Cardiac septum (tissue), 1 donor: ENCODE measurements at regions not wholly inside any gene's neighbourhood (a gene's known extent, or its start where the extent isn't known, plus 50 kb on each side); places are given as distances from the start of the nearest gene placed in this dataset.
"Not testable (repeated sequence)": the region's sequence is repeated elsewhere in the genome, so short reads cannot be mapped to it uniquely, and the experiment has no call there.

Experiments
- DNase-seq: peaks from one replicate; pipeline ENCODE4 v3.0.0-alpha.2; 2020; ENCODE audit warnings: low spot score
- intact Hi-C: fragments of 100-400 bp; cut with DNase I; formaldehyde crosslinking; loops from one replicate; pipeline ENCODE4 v1.14.0; 2022
- donor health status: DM: no; HTN: no; CAD: no.

DNA sequence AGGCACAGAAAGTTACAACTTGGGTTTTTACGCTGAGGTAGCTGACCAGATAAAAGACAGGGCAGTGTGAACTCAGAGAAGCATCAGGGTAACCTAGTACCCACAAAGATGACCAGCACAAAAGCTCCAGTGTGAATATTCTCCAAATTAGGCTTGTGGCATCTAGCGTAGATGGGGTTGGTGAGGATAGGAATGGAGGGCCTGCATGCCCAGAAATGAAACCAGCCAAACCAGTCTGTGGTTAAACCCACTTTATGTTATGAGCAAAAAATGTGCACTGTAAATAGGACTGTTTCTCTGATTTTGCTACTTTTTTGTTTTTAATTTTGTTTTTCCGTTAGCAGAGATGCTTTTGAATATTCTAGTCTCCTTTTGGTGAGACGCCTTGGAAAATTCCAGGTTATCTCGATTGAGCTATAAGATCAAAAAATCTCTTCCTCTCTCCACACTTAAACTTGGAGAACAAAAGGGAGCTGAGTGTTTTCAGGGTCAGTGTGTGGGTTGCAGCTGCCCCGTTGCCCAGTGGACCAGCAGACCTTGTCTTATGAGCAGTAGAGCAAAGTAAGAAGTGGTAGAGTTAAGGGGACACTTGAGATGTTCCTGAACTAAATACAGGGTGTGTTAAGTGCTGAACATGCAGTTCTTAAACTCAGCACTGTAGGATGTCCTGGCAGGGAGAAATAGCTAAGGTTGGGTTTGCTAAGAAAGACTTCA is 132.9 kb downstream of the C3orf38 start:
- intact Hi-C loops = no loop called here
- no peak for DNase-seq

DNA sequence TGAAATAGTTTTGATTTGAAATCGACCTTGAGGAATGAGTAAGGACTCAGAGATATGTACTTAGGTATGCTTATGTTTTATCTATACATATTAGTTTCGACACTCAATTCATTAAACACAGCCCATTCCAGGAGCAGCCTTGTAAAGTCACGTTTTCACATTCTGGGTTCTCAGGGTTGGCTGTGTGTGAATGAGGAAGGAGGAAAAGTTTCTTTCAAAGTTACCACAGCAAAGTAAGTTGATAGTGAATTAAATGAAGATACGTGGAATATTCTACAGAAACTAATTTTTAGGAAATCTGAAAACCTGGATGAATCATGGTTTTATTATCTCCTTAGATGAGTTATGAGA is 133.5 kb downstream of the C3orf38 start:
- DNase-seq = no peak
- intact Hi-C loops = no loop called here

DNA sequence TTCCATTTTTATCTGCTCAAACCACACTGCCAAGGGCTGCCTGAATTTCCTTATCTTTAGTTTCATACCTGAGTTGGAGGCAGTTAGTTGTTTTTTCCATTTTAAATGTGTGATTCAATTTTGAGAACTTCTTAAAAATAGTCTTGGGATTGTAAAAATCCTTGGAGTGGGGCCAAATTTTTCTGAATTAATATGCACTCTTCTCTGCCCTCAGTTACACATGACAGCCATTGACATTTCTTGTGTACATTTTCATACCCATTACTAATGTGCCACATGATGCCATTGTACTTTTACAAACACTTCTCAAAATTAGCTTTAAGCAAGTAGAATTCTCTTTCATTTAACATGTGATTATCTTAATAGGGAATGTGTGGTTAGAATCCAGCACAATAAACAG is 141.7 kb downstream of the C3orf38 start:
- no peak for DNase-seq
- intact Hi-C loops = no loop called here

DNA sequence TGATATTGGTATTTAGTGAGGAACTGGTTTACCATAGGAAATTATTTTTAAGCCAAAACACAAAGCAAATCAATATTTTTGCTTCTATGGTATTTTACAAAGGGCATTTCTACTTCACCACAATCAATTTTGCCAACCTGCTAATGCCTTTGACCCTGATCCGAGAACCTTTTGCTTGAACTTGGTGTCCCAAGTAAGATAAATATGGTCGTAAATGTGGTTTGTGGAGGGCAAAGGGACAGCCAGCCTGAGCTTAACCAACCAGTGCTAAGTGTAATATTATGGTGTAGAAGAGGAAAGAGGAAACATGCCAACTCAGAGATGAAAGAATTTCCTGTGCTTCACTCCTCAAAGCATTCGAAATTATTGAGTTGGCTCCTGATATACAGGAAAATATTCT is 148.4 kb downstream of the C3orf38 start:
- DNase-seq = no peak
- intact Hi-C loops = no loop called here

DNA sequence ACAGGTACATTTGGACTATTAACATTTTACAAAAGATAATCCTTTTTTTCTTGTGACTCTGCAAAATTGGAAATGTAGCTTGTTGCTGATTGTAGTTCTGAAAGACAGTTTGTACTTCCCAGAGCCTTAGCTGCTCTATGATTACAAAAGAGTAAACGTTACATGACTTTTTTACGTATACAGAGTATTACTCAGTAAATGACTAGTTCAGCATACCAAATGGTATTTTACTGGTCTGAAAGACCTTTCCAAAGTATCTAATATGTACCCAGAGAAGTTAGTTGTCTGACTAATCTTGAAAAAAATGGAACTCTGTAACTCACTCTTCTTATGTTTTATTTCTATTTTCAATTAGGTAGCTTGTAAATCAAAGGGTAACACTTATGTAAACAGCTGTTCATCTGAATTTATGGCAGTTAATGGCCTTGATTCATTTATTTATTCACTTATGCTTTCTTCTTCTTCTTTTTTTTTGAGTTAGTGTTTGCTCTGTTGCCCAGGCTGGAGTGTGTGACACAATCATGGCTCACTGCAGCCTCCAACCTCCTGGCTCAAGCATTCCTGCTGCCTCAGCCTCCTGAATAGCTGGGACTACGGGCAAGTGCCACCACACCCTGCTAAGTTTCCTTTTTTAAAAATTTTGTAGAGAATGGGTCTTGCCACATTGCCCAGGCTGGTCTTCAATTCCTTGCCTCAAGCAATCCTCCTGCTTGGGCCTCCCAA is 151.7 kb downstream of the C3orf38 start:
- intact Hi-C loops = no loop called here
- no peak for DNase-seq

DNA sequence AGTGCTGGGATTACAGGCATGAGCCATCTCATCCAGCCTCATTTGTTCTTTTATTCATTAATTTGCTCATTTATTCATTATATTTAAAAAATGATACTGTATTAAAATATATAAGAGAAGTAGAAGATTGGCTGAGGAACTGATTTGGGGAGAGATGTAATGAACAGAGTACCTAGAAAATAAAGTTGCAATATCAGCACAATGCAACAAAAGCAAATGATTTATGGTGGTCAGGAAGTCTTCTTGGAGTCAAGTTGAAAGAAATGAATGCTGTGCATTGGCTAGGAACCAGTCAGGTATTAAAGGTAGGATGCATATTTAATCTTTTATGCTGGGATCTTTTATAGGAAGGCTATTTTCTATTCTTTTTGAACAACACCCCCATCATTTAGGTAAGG is 152.2 kb downstream of the C3orf38 start:
- no peak for DNase-seq
- intact Hi-C loops = no loop called here

DNA sequence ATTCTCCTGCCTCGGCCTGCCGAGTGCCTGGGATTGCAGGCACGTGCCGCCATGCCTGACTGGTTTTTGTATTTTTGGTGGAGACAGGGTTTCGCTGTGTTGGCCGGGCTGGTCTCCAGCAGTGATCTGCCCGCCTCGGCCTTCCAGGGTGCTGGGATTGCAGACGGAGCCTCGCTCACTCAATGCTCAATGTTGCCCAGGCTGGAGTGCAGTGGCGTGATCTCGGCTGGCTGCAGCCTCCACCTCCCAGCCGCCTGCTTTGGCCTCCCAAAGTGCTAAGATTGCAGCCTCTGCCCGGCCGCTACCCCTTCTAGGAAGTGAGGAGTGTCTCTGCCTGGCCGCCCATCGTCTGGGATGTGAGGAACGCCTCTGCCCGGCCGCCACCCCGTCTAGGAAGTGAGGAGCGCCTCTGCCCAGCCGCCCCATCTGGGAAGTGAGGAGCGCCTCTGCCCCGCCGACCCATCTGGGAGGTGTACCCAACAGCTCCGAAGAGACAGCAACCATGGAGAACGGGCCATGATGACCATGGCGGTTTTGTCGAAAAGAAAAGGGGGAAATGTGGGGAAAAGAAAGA is 153.7 kb downstream of the C3orf38 start:
- intact Hi-C loops, DNase-seq: not testable (repeated sequence)

DNA sequence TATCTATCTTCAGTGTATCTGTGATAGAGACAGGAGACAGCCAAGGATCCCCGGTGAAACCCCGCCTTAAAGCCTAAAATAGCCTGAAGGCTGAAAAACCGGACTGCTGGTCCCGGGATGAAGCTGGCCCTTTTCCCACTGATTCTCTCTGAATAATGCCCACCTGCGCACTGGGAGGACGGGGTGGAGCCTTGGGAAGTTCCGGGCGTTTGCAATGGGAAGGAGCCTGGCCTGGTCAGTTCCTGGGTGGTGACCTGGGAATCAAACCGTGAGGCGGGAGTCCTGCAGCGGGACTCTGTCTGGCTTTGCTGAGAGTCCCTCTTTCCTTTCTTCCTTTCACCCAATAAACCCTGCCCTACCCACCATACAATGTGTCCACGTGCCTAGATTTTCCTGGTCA is 157.9 kb downstream of the C3orf38 start:
- intact Hi-C loops = no loop called here
- DNase-seq = no peak

DNA sequence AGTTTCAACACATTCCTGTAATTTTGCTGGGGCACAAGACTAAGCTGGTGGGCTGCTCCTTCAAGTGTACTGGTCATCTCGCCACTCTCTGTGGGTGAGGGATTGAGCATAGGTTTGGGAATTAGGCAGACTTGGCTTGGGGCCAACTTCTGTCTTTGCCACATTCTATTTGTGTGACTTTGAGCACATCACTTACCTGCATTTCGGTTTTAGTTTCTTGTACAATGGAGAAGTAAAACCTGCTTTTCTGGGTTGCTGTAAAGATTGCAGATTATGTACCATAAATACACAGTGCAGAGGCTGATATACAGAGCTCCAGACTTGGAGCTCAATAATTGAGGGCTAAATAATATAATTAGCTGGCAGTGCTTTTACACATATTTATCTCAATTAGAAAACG is 162.1 kb downstream of the C3orf38 start:
- DNase-seq = no peak
- intact Hi-C loops = no loop called here

DNA sequence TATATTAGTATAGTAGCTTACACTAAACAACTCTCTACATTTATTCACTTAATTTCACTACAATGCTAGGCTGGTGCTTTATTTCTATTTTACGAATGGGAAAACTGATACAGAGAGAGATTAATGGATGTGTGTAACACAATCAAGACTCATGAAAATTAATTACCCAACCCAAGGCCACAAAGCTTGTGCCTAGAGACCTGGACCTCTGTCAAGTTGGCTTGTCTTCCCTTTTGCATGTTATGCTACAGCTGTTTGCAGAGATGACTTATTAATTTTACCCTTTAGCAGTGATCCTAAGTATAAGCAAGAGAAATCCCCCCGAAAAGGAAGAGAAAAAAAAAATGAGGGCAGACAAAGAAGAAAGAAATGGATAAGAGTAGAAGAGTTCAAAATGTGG is 162.5 kb downstream of the C3orf38 start:
- intact Hi-C loops = no loop called here
- DNase-seq = no peak

DNA sequence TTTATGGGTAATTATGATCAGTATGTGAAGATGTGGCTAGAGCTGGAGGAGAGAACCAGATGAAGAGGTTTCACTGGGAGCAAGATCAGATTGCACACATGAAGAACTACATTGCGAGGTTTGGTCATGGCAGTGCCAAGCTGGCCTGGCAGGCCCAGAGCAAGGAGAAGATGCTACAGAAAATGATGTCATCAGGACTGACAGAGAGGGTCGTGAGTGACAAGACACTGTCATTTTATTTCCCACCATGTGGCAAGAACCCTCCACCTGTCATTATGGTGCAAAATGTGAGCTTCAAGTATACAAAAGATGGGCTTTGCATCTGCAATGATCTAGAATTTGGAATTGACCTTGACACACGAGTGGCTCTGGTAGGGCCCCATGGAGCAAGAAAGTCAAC is 168.3 kb downstream of the C3orf38 start:
- DNase-seq = no peak
- intact Hi-C loops = no loop called here

DNA sequence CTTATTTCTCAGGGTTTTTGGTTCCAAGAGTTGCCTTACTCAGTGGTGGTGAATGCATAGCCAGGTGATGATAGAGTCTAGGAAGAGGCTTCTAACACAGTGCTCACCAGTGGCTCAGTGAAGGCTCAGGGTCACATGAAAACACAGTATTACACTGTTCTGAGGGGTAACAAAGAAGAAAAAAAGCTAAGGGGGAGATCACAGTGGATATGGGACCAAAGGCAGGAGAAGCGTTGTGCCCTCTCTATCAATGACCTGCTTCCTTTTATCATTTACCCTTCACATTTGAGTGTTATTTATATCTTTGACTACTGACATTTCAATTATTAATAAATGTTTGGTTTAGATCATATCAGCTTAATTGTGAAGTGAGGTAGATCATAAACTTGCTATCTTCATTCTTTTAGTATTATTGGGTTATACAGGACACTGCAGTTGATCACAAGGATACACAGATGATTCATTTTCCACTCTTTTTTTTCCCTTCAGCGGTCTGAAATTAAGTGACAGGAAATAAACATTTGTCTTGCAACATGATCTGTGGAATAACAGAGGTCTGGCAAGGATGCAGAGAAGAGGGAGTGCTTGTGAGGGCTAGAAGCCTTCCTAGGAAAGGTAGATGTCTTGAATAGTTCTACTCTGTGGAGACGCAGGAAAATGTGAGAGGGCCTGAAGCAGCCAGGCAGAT is 171.7 kb downstream of the C3orf38 start:
- no peak for DNase-seq
- intact Hi-C loops = no loop called here

DNA sequence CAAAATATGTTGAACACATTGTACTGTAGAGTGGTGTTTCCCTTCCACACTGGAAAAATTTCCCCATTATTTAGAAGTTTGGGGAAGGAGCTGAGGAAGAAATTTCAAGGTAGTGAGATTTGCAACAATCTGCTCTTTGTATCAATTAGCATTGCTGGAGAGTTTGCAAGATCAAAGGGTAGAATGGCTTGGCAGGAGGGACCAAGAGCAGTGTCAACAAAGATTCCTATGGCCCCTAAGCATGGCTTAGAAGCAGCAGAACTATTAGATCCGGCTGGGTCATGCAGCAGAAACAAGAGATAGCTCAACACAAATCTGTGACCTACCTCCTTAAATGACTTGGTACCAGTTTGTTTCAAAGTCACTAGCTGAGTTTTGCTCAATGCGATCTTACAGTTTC is 175.0 kb downstream of the C3orf38 start:
- no peak for DNase-seq
- intact Hi-C loops = no loop called here

DNA sequence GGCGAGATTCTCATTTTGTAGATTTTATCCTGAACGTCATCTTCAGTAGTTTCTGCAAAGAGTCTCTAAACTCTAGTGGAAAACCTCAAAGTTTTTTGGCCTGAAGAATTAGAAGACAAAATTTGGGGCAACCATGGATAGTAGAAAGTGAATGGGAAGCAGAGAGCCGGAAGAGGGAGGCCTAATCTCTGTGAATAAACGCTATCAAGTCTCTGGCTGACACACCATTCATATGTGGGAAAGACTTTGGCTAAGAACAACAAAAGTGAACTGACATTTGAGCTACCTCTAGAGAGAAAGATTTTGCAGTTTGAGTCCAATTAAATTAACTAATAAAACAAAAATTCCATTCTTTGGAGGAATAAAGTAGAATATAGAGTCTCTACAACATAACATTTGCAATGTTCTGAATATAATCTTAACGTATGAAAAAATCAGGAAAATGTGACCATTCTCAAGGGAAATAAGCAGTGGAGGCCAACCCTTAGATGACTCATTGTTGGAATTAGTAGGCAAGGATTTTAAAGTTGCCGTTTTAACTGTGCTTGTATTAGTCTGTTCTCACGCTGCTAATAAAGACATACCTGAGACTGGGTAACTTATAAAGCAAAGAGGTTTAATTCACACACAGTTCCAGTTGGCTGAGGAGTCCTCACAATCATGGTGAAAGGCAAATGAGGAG is 184.6 kb downstream of the C3orf38 start:
- intact Hi-C loops = no loop called here
- DNase-seq = no peak

DNA sequence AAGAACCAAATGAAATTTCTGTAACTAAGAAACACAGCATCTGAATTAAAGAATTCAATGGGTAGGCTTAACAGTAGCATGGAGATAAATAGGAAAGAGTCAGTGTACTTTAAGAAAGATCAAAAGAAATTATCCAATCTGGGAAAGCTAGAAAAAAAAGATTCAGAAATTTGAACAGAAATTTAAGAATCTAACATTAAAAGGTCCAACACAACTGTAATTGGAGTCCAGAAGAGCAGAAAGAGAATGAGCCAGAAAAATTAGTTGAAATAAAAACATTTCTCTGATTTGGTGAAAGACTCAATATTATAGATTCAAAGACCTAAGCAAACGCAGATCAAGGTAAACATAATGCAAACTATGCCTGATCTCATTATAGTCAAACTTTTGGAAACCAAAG is 187.1 kb downstream of the C3orf38 start:
- DNase-seq = no peak
- intact Hi-C loops = no loop called here

DNA sequence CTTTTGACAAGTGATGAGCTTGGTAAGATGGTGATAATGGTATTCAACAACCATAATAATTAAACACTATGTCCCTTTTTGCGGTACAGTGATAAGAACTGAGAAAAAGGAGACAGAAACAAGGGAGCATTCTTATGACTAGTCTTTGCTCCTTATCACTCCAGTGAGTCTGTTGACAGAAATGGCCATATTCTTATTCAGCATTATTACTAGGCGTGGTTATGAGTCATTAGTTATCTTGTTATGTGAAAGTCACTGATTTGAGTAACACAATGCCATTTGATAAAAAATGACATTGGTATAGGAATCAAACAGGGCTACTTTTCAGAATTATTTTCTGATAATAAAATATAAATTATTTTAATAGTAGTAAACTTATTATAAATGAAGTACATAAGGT is 193.5 kb downstream of the C3orf38 start:
- intact Hi-C loops = no loop called here
- DNase-seq = no peak

DNA sequence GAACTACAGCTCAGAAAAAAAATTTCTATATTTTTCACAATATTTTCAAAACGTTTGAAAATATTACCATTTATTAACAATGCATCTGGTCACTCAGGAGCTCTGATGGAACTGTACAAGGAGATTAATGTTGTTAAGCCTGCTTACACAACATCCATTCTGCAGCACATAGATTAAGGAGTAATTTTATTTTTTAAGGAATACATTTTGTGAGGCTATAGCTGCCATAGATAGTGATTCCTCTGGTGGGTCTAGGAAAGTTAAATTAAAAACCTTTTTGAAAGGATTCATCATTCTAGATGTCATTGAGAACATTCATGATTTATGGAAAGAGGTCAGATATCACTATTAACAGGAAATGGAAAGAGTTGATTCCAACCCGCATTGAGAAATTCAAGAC is 196.9 kb downstream of the C3orf38 start:
- DNase-seq = no peak
- intact Hi-C loops = no loop called here

DNA sequence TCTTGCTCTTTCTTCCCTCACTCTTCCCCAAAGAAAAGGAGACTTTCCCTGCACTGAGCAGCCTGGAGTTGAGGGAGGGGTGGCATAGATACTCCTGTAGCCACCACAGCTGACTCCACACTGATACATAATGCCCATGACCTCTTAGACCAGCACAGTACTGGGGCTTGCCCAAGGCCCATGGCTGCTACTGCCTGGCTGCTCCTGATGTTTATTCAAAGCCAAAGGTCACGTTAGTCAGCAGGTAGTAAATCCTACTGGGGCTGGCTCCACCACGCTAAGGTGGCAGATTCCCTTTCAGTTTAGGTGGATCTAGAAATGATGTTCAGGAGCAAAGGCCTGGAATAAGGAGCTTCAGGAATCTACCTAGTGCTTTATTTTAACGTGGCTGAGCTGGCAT is 212.7 kb downstream of the C3orf38 start:
- no peak for DNase-seq
- intact Hi-C loops = no loop called here

DNA sequence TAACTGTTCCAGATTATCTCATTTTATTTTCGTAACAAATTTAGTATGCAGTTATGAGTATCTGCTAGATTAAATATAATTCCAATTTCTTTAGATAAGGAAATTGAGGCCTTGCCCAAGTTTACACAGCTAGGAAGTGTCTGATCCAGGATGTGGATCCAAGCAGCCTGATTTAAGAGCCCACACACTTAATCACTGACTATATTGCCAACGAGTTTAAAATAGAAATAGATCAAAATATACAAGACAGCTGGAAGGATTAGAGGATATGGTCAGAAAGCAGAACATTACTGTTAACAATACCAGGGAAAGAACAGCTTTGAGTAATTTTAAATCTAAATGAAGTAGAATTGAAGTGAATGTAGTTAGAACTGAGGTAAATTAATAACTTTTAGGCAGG is 215.2 kb downstream of the C3orf38 start:
- no peak for DNase-seq
- intact Hi-C loops = no loop called here

DNA sequence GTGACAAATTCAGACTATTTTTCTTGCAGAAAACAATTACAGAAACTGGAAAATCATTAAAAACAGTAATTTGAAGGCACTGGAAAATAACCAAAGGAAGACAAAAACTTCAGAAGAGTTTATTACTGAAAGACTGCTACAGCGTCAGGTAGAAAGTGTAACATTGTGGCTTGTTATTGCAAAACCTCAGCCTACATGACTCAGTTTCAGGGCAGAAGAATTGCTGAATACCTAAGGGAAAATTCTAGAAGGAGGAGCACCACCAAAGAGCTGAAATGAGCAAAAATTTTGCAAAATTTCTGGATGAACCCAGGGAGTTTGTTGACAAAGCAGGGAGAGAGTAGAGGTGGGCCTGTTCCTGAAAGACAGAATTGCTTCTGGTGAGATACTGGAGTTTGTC is 219.6 kb downstream of the C3orf38 start:
- no peak for DNase-seq
- intact Hi-C loops = no loop called here
